SU-DHL-6 (cell line): ENCODE measurements at regions not wholly inside any gene's neighbourhood (a gene's known extent, or its start where the extent isn't known, plus 50 kb on each side); places are given as distances from the start of the nearest gene placed in this dataset.

Experiments
- H2AFZ ChIP-seq: fragments of 200-600 bp; sonication (generic); 2 replicates; pipeline ENCODE4 v1.6.1; 2014; ENCODE audit warnings: low read depth, mild to moderate bottlenecking, moderate library complexity, mixed read lengths, antibody characterized with exemption, low read length; ENCODE audit not compliant: severe bottlenecking
- H3F3A ChIP-seq: fragments of 200-600 bp; shearing (Covaris generic); 2 replicates; pipeline ENCODE4 v1.6.0; 2016; ENCODE audit warnings: antibody characterized with exemption, mild to moderate bottlenecking; ENCODE audit not compliant: insufficient read depth
- H3K27ac ChIP-seq: fragments of 200-600 bp; sonication (generic); 2 replicates; pipeline ENCODE4 v1.5.1; 2016; ENCODE audit warnings: low read depth, mild to moderate bottlenecking, low read length, moderate library complexity, mixed read lengths
- H3K27me3 ChIP-seq: fragments of 200-600 bp; sonication (generic), shearing (Covaris generic); 2 replicates; pipeline ENCODE4 v1.6.0; 2014; ENCODE audit warnings: mild to moderate bottlenecking, low read length
- H3K36me3 ChIP-seq: fragments of 200-600 bp; sonication (generic); 2 replicates; pipeline ENCODE4 v1.6.1; 2014; ENCODE audit warnings: mild to moderate bottlenecking, low read length, mixed read lengths
- H3K4me2 ChIP-seq: fragments of 300-600, 200-600 bp; shearing (Covaris generic), sonication (generic); 2 replicates; pipeline ENCODE4 v1.6.0; 2014; ENCODE audit warnings: low read length, low read depth, mild to moderate bottlenecking; ENCODE audit not compliant: poor library complexity, severe bottlenecking
- H3K4me3 ChIP-seq: fragments of 200-600 bp; sonication (generic); 2 replicates; pipeline ENCODE4 v1.5.1; 2014; ENCODE audit warnings: antibody characterized with exemption, low read length, mild to moderate bottlenecking, mixed read lengths; ENCODE audit not compliant: insufficient read depth, poor library complexity, severe bottlenecking
- H3K79me2 ChIP-seq: fragments of 200-600 bp; sonication (generic); 2 replicates; pipeline ENCODE4 v1.6.1; 2014; ENCODE audit warnings: mild to moderate bottlenecking, low read length, moderate library complexity; ENCODE audit not compliant: insufficient read depth
- H3K9ac ChIP-seq: fragments of 200-600 bp; sonication (generic); 2 replicates; pipeline ENCODE4 v1.7.0; 2014; ENCODE audit warnings: mild to moderate bottlenecking, low read length
- H3K9me2 ChIP-seq: fragments of 200-600 bp; sonication (generic); replicated peaks from 2 replicates; pipeline ENCODE4 v1.6.1; 2014; ENCODE audit warnings: low read length; ENCODE audit not compliant: insufficient read depth
- H3K9me3 ChIP-seq: fragments of 200-600 bp; sonication (generic); 2 replicates; pipeline ENCODE4 v1.6.1; 2014; ENCODE audit warnings: low read length, mixed read lengths; ENCODE audit not compliant: insufficient read depth
- H4K20me1 ChIP-seq: fragments of 200-600 bp; sonication (generic); 2 replicates; pipeline ENCODE4 v1.6.1; 2014; ENCODE audit warnings: low read depth, mild to moderate bottlenecking, antibody characterized with exemption, low read length, moderate library complexity, mixed read lengths
- CTCF ChIP-seq: fragments of 200-600 bp; sonication (generic); IDR thresholded peaks from one replicate; pipeline ENCODE4 v1.5.1; 2017; ENCODE audit warnings: antibody characterized with exemption, mild to moderate bottlenecking, low read length, moderate library complexity; ENCODE audit not compliant: insufficient read depth, poor library complexity, severe bottlenecking
- EZH2phosphoT487 ChIP-seq: fragments of 200-600 bp; sonication (generic), shearing (Covaris generic); conservative IDR thresholded peaks from 2 replicates; pipeline ENCODE4 v1.6.1; 2018; ENCODE audit warnings: mild to moderate bottlenecking, antibody characterized with exemption, low read length, moderate library complexity, mixed read lengths

- Histone ChIP-seq H3K9me3 (no peaks in the 10 kb centered on the region), H2AFZ (no peak overlapping the region), H3K9ac (no peak overlapping the region), H3K27me3 (no peaks in the 10 kb centered on the region), H3K4me2 (no peak overlapping the region), H3F3A (no peaks in the 10 kb centered on the region), H3K9me2 (no peaks in the 10 kb centered on the region), H4K20me1 (no peaks in the 10 kb centered on the region), H3K79me2 (no peaks in the 10 kb centered on the region), H3K27ac (no peak overlapping the region), H3K4me3 (no peak overlapping the region), H3K36me3 (no peaks in the 10 kb centered on the region)
- TF ChIP-seq CTCF: no peak
- no peak for TF ChIP-seq EZH2phosphoT487
Measured at GRCh38 chr1:224800486-224801119, 128.9 kb upstream of the DNAH14 start.

GRCh38 chr1:224801844-224802490 lies 127.5 kb upstream of the DNAH14 start:
- Histone ChIP-seq H3K4me3 (no peak overlapping the region), H3K9me3 (no peaks in the 10 kb centered on the region), H3K9ac (no peak overlapping the region), H2AFZ (no peak overlapping the region), H3K9me2 (no peaks in the 10 kb centered on the region), H3K27ac (no peak overlapping the region), H3K36me3 (no peaks in the 10 kb centered on the region), H3K27me3 (no peaks in the 10 kb centered on the region), H3F3A (no peaks in the 10 kb centered on the region), H3K4me2 (no peak overlapping the region), H3K79me2 (no peaks in the 10 kb centered on the region), H4K20me1 (no peaks in the 10 kb centered on the region)
- TF ChIP-seq EZH2phosphoT487 (no peak), CTCF (no peak)

GRCh38 chr1:224802617-224803016 lies 126.9 kb upstream of the DNAH14 start:
- H3K4me3 ChIP-seq: no peak overlapping the region
- no peaks in the 10 kb centered on the region for H4K20me1 ChIP-seq
- no peaks in the 10 kb centered on the region for H3K27me3 ChIP-seq
- no peak overlapping the region for H2AFZ ChIP-seq
- no peak overlapping the region for H3K4me2 ChIP-seq
- no peaks in the 10 kb centered on the region for H3K79me2 ChIP-seq
- no peak for TF ChIP-seq EZH2phosphoT487
- TF ChIP-seq CTCF: no peak
- H3K27ac ChIP-seq: no peak overlapping the region
- H3F3A ChIP-seq: no peaks in the 10 kb centered on the region
- no peak overlapping the region for H3K9ac ChIP-seq
- H3K9me3 ChIP-seq: no peaks in the 10 kb centered on the region
- no peaks in the 10 kb centered on the region for H3K36me3 ChIP-seq
- no peaks in the 10 kb centered on the region for H3K9me2 ChIP-seq
